Liver (tissue), 3 donors: ENCODE measurements at regions not wholly inside any gene's neighbourhood (a gene's known extent, or its start where the extent isn't known, plus 50 kb on each side); places are given as distances from the start of the nearest gene placed in this dataset.

Source experiments
- CTCF ChIP-seq: fragments of 150-350 bp; IDR thresholded peaks from 2 replicates; pipeline ENCODE4 v1.5.1; 2017; ENCODE audit warnings: improper control_type of control experiment, low read depth, low read length; ENCODE audit not compliant: missing input control
- FOXA1 ChIP-seq: IDR thresholded peaks from 2 replicates; pipeline ENCODE4 v1.6.1; 2016; ENCODE audit warnings: antibody characterized with exemption
- GABPA ChIP-seq, 2 donors: IDR thresholded peaks in 1 of 2; conservative IDR thresholded peaks in 1 of 2; 2 replicates each; pipeline ENCODE4 v1.6.1; 2016; ENCODE audit warnings: antibody characterized with exemption in 2 of 2, mild to moderate bottlenecking in 1 of 2, moderate library complexity in 1 of 2
- HNF4G ChIP-seq: IDR thresholded peaks from 2 replicates; pipeline ENCODE4 v1.6.1; 2016; ENCODE audit warnings: antibody characterized with exemption
- JUND ChIP-seq, 2 donors: IDR thresholded peaks; 2 replicates each; pipeline ENCODE4 v1.6.1; 2016; ENCODE audit warnings: antibody characterized with exemption in 2 of 2
- MAX ChIP-seq: IDR thresholded peaks from 2 replicates; pipeline ENCODE4 v1.6.1; 2016; ENCODE audit warnings: antibody characterized with exemption
- NR2F2 ChIP-seq: IDR thresholded peaks from 2 replicates; pipeline ENCODE4 v1.6.1; 2016; ENCODE audit warnings: antibody characterized with exemption
- RAD21 ChIP-seq, 2 donors: IDR thresholded peaks; 2 replicates each; pipeline ENCODE4 v1.6.1; 2016; ENCODE audit warnings: antibody characterized with exemption in 2 of 2, mild to moderate bottlenecking in 2 of 2
- REST ChIP-seq: IDR thresholded peaks from 2 replicates; pipeline ENCODE4 v1.6.1; 2016; ENCODE audit warnings: antibody characterized with exemption, mild to moderate bottlenecking
- SP1 ChIP-seq: IDR thresholded peaks from 2 replicates; pipeline ENCODE4 v1.6.1; 2018; ENCODE audit warnings: antibody characterized with exemption, mild to moderate bottlenecking
- TAF1 ChIP-seq: conservative IDR thresholded peaks from 2 replicates; pipeline ENCODE4 v1.6.1; 2016; ENCODE audit warnings: antibody characterized with exemption, mild to moderate bottlenecking
- YY1 ChIP-seq: IDR thresholded peaks from 2 replicates; pipeline ENCODE4 v1.6.1; 2016; ENCODE audit warnings: antibody characterized with exemption, mild to moderate bottlenecking
- ZBTB33 ChIP-seq: IDR thresholded peaks from 2 replicates; pipeline ENCODE4 v1.6.1; 2016; ENCODE audit warnings: antibody characterized with exemption
- donor health status: healthy.
- donor health status: healthy.

- TF ChIP-seq CTCF (no peak), MAX (no peak), REST (no peak), SP1 (no peak), GABPA (IDR thresholded peaks at IDR 0.05 in 1 of 2, conservative IDR thresholded peaks at IDR 0.05 in 1 of 2) (no peak), TAF1 (no peak), JUND (IDR thresholded peaks at IDR 0.05) (no peak), RAD21 (IDR thresholded peaks at IDR 0.05) (peak in 1 of 2 donors; percentile 8), ZBTB33 (no peak), NR2F2 (peak; percentile 97), FOXA1 (no peak), YY1 (no peak), HNF4G (no peak)
Measured at GRCh38 chr10:30788307-30788706, 158.8 kb upstream of the LYZL2 start.
